Neural progenitor cell (in vitro differentiated cells): ENCODE measurements at regions not wholly inside any gene's neighbourhood (a gene's known extent, or its start where the extent isn't known, plus 50 kb on each side); places are given as distances from the start of the nearest gene placed in this dataset.

Experiments
- CTCF ChIP-seq: fragments of 200-600 bp; sonication (generic); IDR thresholded peaks from 2 replicates; pipeline ENCODE4 v1.5.1; 2017; ENCODE audit warnings: antibody characterized with exemption, mild to moderate bottlenecking
- EZH2 ChIP-seq: fragments of 200-600 bp; sonication (generic); IDR thresholded peaks from 2 replicates; pipeline ENCODE4 v1.6.1; 2017; ENCODE audit warnings: antibody characterized with exemption, mild to moderate bottlenecking, moderate library complexity
- EZH2phosphoT487 ChIP-seq: fragments of 200-600 bp; sonication (generic); IDR thresholded peaks from 2 replicates; pipeline ENCODE4 v1.6.1; 2017; ENCODE audit warnings: antibody characterized with exemption

DNA sequence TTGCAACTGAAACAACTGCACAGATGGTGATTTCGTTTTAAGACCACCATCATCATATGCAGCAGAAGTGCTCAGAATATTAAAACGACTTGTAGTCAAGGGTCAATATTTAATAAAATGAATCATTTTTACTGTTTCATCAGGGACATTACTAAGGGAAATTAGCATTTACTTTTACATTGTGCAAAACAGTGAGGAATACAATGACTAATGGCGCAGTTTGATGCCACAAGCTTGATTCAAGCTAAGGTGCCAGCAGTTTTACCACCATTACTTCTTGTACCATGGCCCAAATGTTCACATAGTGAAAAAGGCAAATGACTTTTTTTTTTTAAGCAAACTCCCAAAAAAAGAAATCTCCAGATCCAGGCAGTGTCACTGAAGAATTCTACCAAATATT lies 277.4 kb upstream of the CHRNA7 start:
- TF ChIP-seq CTCF: no peak
- no peak for TF ChIP-seq EZH2phosphoT487
- TF ChIP-seq EZH2: no peak
